H1 (cell line): ENCODE measurements at regions not wholly inside any gene's neighbourhood (a gene's known extent, or its start where the extent isn't known, plus 50 kb on each side); places are given as distances from the start of the nearest gene placed in this dataset.

ENCODE experiments used
- CTCF ChIA-PET: fragments of 300-600 bp; sonication (Branson Sonifier 250); formaldehyde crosslinking; loops from one replicate; lab custom pipeline; 2021; ENCODE audit not compliant: partially characterized antibody; lab: Charles Lee
- POLR2A ChIA-PET: fragments of 300-600 bp; sonication (Branson Sonifier 250); formaldehyde crosslinking; loops from one replicate; lab custom pipeline; 2021; ENCODE audit warnings: inconsistent platforms; ENCODE audit not compliant: partially characterized antibody; lab: Charles Lee
- DNase-seq, 2 experiments: peaks; one replicate each; pipeline versions ENCODE4 v3.0.0 to v3.0.0-alpha.2; 2010 to 2022; ENCODE audit warnings: low spot score in 2 of 2, low read depth in 1 of 2, mixed read lengths in 1 of 2
- FAIRE-seq: peaks from 2 replicates; lab custom pipeline; 2011; peaks lifted over from hg19 to GRCh38; lab: Jason Lieb, UNC
- H2AFZ ChIP-seq: 2 replicates; pipeline ENCODE4 v1.8.1; 2012; ENCODE audit warnings: low read length, inconsistent platforms
- H2AK5ac ChIP-seq: 2 replicates; pipeline ENCODE4 v1.6.1; 2013; ENCODE audit warnings: low read depth, low read length
- H2BK120ac ChIP-seq: replicated peaks from 2 replicates; pipeline ENCODE3; 2013; ENCODE audit warnings: low read depth, low read length, inconsistent platforms
- H2BK12ac ChIP-seq: 2 replicates; pipeline ENCODE4 v1.6.1; 2013; ENCODE audit warnings: low read depth, low read length
- H2BK15ac ChIP-seq: 2 replicates; pipeline ENCODE4 v1.6.1; 2013; ENCODE audit warnings: low read length
- H2BK20ac ChIP-seq: 2 replicates; pipeline ENCODE4 v1.6.1; 2013; ENCODE audit warnings: low read length
- H2BK5ac ChIP-seq: 2 replicates; pipeline ENCODE4 v1.6.1; 2013; ENCODE audit warnings: low read depth, low read length
- H3K14ac ChIP-seq: 2 replicates; pipeline ENCODE4 v1.6.1; 2013; ENCODE audit warnings: inconsistent platforms; ENCODE audit not compliant: insufficient read length
- H3K18ac ChIP-seq: 2 replicates; pipeline ENCODE4 v1.6.1; 2013; ENCODE audit warnings: low read length; ENCODE audit errors: extremely low read depth
- H3K23ac ChIP-seq: 2 replicates; pipeline ENCODE4 v1.6.1; 2013; ENCODE audit warnings: inconsistent platforms; ENCODE audit not compliant: insufficient read length
- H3K23me2 ChIP-seq: 2 replicates; pipeline ENCODE4 v1.6.1; 2013; ENCODE audit warnings: low read depth, low read length
- H3K27ac ChIP-seq: 2 replicates; pipeline ENCODE4 v1.6.1; 2011; ENCODE audit warnings: low read depth, low read length, inconsistent platforms
- H3K27me3 ChIP-seq, 4 experiments: replicated peaks in 1 of 4; 1 replicate in 1 of 4; 2 replicates in 3 of 4; pipeline versions ENCODE4 v1.6.1 to v1.8.1; 2011 to 2013; ENCODE audit warnings: low read length in 3 of 4, mild to moderate bottlenecking in 3 of 4, inconsistent platforms in 2 of 4, mixed read lengths in 2 of 4, moderate library complexity in 1 of 4; ENCODE audit not compliant: control insufficient read depth in 3 of 4, insufficient read depth in 3 of 4; ENCODE audit errors: extremely low read depth in 1 of 4
- H3K36me3 ChIP-seq, 4 experiments: 2 replicates each; pipeline versions ENCODE4 v1.6.1 to v1.8.1; 2011 to 2013; ENCODE audit warnings: mild to moderate bottlenecking in 4 of 4, low read length in 3 of 4, moderate library complexity in 2 of 4, control low read depth in 1 of 4, inconsistent platforms in 1 of 4; ENCODE audit not compliant: insufficient read depth in 4 of 4, control insufficient read depth in 2 of 4
- H3K4ac ChIP-seq: replicated peaks from 2 replicates; pipeline ENCODE3; 2013; ENCODE audit warnings: low read length, low read depth, mixed read lengths, inconsistent platforms; ENCODE audit not compliant: insufficient read length
- H3K4me1 ChIP-seq, 4 experiments: replicated peaks in 1 of 4; 1 replicate in 1 of 4; 2 replicates in 3 of 4; pipeline versions ENCODE4 v1.6.1 to v1.8.1; 2011 to 2013; ENCODE audit warnings: low read length in 3 of 4, inconsistent platforms in 2 of 4, mixed read lengths in 1 of 4; ENCODE audit not compliant: insufficient read depth in 4 of 4, control insufficient read depth in 3 of 4
- H3K4me2 ChIP-seq, 2 experiments: 2 replicates each; pipeline versions ENCODE4 v1.6.1 to v1.8.1; 2011 to 2013; ENCODE audit warnings: low read depth in 2 of 2, low read length in 2 of 2, control low read depth in 1 of 2, inconsistent platforms in 1 of 2, mild to moderate bottlenecking in 1 of 2; ENCODE audit not compliant: insufficient read depth in 1 of 2
- H3K4me3 ChIP-seq, 4 experiments: fragments of 200-600, 300-600 bp in 1 of 4; sonication (generic), shearing (Covaris generic), sonication (Bioruptor Twin) in 1 of 4; 2 replicates each; pipeline versions ENCODE4 v1.5.1 to v1.8.1; 2011 to 2016; ENCODE audit warnings: low read length in 4 of 4, low read depth in 3 of 4, control low read depth in 2 of 4, inconsistent platforms in 2 of 4, mild to moderate bottlenecking in 2 of 4, mixed read lengths in 1 of 4, moderate library complexity in 1 of 4; ENCODE audit not compliant: insufficient read depth in 2 of 4; ENCODE audit errors: extremely low read depth in 1 of 4
- H3K56ac ChIP-seq: replicated peaks from 2 replicates; pipeline ENCODE3; 2013; ENCODE audit warnings: low read depth, mild to moderate bottlenecking, mixed read lengths, low read length, inconsistent platforms; ENCODE audit not compliant: insufficient read length
- H3K79me1 ChIP-seq: 2 replicates; pipeline ENCODE4 v1.6.1; 2013; ENCODE audit warnings: low read depth, low read length, control low read depth
- H3K79me2 ChIP-seq, 2 experiments: 2 replicates each; pipeline versions ENCODE4 v1.6.1 to v1.8.1; 2012 to 2013; ENCODE audit warnings: low read length in 2 of 2, mild to moderate bottlenecking in 2 of 2, inconsistent platforms in 1 of 2; ENCODE audit not compliant: insufficient read depth in 2 of 2, control insufficient read depth in 1 of 2
- H3K9ac ChIP-seq, 4 experiments: replicated peaks in 1 of 4; 1 replicate in 1 of 4; 2 replicates in 3 of 4; pipeline versions ENCODE4 v1.6.1 to v1.8.1; 2011 to 2013; ENCODE audit warnings: low read depth in 3 of 4, low read length in 3 of 4, control low read depth in 2 of 4, mild to moderate bottlenecking in 2 of 4, moderate library complexity in 2 of 4, inconsistent platforms in 1 of 4; ENCODE audit errors: extremely low read depth in 1 of 4
- H3K9me3 ChIP-seq, 2 experiments: 2 replicates each; pipeline versions ENCODE4 v1.6.1 to v1.8.1; 2012 to 2013; ENCODE audit warnings: mild to moderate bottlenecking in 2 of 2, moderate library complexity in 2 of 2, control low read depth in 1 of 2, inconsistent platforms in 1 of 2, low read depth in 1 of 2, low read length in 1 of 2, mixed read lengths in 1 of 2; ENCODE audit not compliant: insufficient read depth in 2 of 2
- H4K20me1 ChIP-seq, 2 experiments: replicated peaks in 1 of 2; 2 replicates each; pipeline versions ENCODE3 to v1.8.1; 2011 to 2013; ENCODE audit warnings: inconsistent platforms in 2 of 2, low read length in 2 of 2, mild to moderate bottlenecking in 1 of 2; ENCODE audit not compliant: insufficient read depth in 2 of 2, control insufficient read depth in 1 of 2
- H4K5ac ChIP-seq: 2 replicates; pipeline ENCODE4 v1.6.1; 2013; ENCODE audit warnings: low read length, low read depth, mixed read lengths, inconsistent platforms; ENCODE audit not compliant: insufficient read length
- H4K8ac ChIP-seq: 2 replicates; pipeline ENCODE4 v1.8.0; 2013; ENCODE audit warnings: mild to moderate bottlenecking, moderate library complexity, low read length, inconsistent platforms; ENCODE audit not compliant: insufficient read depth; ENCODE audit errors: extremely low read depth
- H4K91ac ChIP-seq: replicated peaks from 2 replicates; pipeline ENCODE3; 2013; ENCODE audit warnings: low read length, mixed read lengths, inconsistent platforms; ENCODE audit not compliant: insufficient read length
- ATF2 ChIP-seq: IDR thresholded peaks from 2 replicates; pipeline ENCODE4 v1.6.1; 2012; ENCODE audit warnings: low read length, inconsistent platforms
- E2F6 ChIP-seq: IDR thresholded peaks from 2 replicates; pipeline ENCODE4 v1.6.1; 2012; ENCODE audit warnings: inconsistent platforms
- EP300 ChIP-seq, 2 experiments: IDR thresholded peaks; 1 replicate in 1 of 2; 2 replicates in 1 of 2; pipeline ENCODE4 v1.6.1; 2011 to 2012; ENCODE audit warnings: low read depth in 2 of 2, low read length in 2 of 2, mild to moderate bottlenecking in 2 of 2, borderline replicate concordance in 1 of 2, inconsistent platforms in 1 of 2, moderate library complexity in 1 of 2
- POLR2A ChIP-seq, 2 experiments: IDR thresholded peaks; 1 replicate in 1 of 2; 2 replicates in 1 of 2; pipeline ENCODE4 v1.6.1; 2011; ENCODE audit warnings: low read depth in 2 of 2, low read length in 2 of 2, mild to moderate bottlenecking in 2 of 2; ENCODE audit errors: control extremely low read depth in 1 of 2
- RBBP5 ChIP-seq: IDR thresholded peaks from 2 replicates; pipeline ENCODE4 v1.7.1; 2012; ENCODE audit warnings: low read depth, mild to moderate bottlenecking, inconsistent platforms, low read length, moderate library complexity, borderline replicate concordance
- SIN3A ChIP-seq, 2 experiments: IDR thresholded peaks in 1 of 2; conservative IDR thresholded peaks in 1 of 2; 2 replicates each; pipeline ENCODE4 v1.6.1; 2011 to 2012; ENCODE audit warnings: low read length in 2 of 2, improper control_type of control experiment in 1 of 2, low read depth in 1 of 2, mild to moderate bottlenecking in 1 of 2
- SP2 ChIP-seq: IDR thresholded peaks from 2 replicates; pipeline ENCODE4 v1.6.1; 2012; ENCODE audit warnings: mild to moderate bottlenecking, low read length, inconsistent platforms
- SRF ChIP-seq: IDR thresholded peaks from 2 replicates; pipeline ENCODE4 v1.6.1; 2011; ENCODE audit warnings: mild to moderate bottlenecking, low read depth, low read length, moderate library complexity
- TEAD4 ChIP-seq: IDR thresholded peaks from 2 replicates; pipeline ENCODE4 v1.6.1; 2012; ENCODE audit warnings: low read depth, low read length, inconsistent platforms, mixed read lengths
- YY1 ChIP-seq: IDR thresholded peaks from 2 replicates; pipeline ENCODE4 v1.6.1; 2011; ENCODE audit warnings: low read depth, mild to moderate bottlenecking, low read length
- WGBS, 2 experiments: shearing (Covaris generic) in 1 of 2; methylation state at CpG; one replicate each; pipeline versions ENCODE4 v1.1.6 to v1.1.7; 2013 to 2015; ENCODE audit warnings: low lambda C conversion rate in 2 of 2, mixed read lengths in 2 of 2, inconsistent platforms in 1 of 2, low coverage in 1 of 2, missing lambda C conversion rate in 1 of 2; ENCODE audit not compliant: insufficient replicate concordance in 2 of 2, insufficient coverage in 1 of 2, insufficient read length in 1 of 2; ENCODE audit errors: extremely low coverage in 1 of 2, missing lambda C conversion rate in 1 of 2; 5-methylcytosine and 5-hydroxymethylcytosine counted together

- H4K5ac ChIP-seq = no peak overlapping the region
- no peak overlapping the region for H3K18ac ChIP-seq
- H3K14ac ChIP-seq = no peak overlapping the region
- FAIRE-seq (no peak), DNase-seq (no peak)
- H3K27ac ChIP-seq = no peak overlapping the region
- H4K20me1 ChIP-seq = no peaks in the 10 kb centered on the region
- H3K4ac ChIP-seq = no peak overlapping the region
- H3K23me2 ChIP-seq = no peaks in the 10 kb centered on the region
- H3K4me1 ChIP-seq = no peaks in the 10 kb centered on the region
- H3K9ac ChIP-seq = no peak overlapping the region
- no peak overlapping the region for H3K23ac ChIP-seq
- H3K4me2 ChIP-seq = no peak overlapping the region
- H3K9me3 ChIP-seq = no peaks in the 10 kb centered on the region
- no peaks in the 10 kb centered on the region for H3K79me2 ChIP-seq
- no peak overlapping the region for H2BK12ac ChIP-seq
- no peak overlapping the region for H4K91ac ChIP-seq
- no peaks in the 10 kb centered on the region for H3K79me1 ChIP-seq
- WGBS, 2 experiments = 96% methylated on average over 3 of the region's 3 CpGs; no CpG with 5 or more reads in 1 of the 2 experiments
- no peak overlapping the region for H3K56ac ChIP-seq
- H3K27me3 ChIP-seq = no peaks in the 10 kb centered on the region
- no peaks in the 10 kb centered on the region for H3K36me3 ChIP-seq
- no peak overlapping the region for H2BK15ac ChIP-seq
- H4K8ac ChIP-seq = no peak overlapping the region
- no peak overlapping the region for H2BK5ac ChIP-seq
- H2BK20ac ChIP-seq = no peak overlapping the region
- H2BK120ac ChIP-seq = no peak overlapping the region
- H2AFZ ChIP-seq = no peak overlapping the region
- ChIA-PET CTCF (no interaction called here), POLR2A (no interaction called here)
- no peak overlapping the region for H3K4me3 ChIP-seq
- no peak overlapping the region for H2AK5ac ChIP-seq
- TF ChIP-seq POLR2A (IDR thresholded peaks at IDR 0.05; ENCODE audit: control extremely low read depth in 1 of 2, low read depth in 2 of 2, low read length in 2 of 2) (no peak), SIN3A (conservative IDR thresholded peaks at IDR 0.05 in 1 of 2, IDR thresholded peaks at IDR 0.05 in 1 of 2; ENCODE audit: low read depth in 1 of 2, low read length in 2 of 2) (no peak), ATF2 (no peak), SRF (no peak), SP2 (no peak), TEAD4 (no peak), YY1 (no peak), E2F6 (no peak), EP300 (IDR thresholded peaks at IDR 0.05; ENCODE audit: borderline replicate concordance in 1 of 2, low read depth in 2 of 2, low read length in 2 of 2) (no peak), RBBP5 (no peak)
Observed at GRCh38 chr6:77025736-77026223, 437.5 kb downstream of the HTR1B start.
